ENCODE measurements at regions not wholly inside any gene's neighbourhood (a gene's known extent, or its start where the extent isn't known, plus 50 kb on each side); places are given as distances from the start of the nearest gene placed in this dataset.

- DNase-seq, result no peak
Observed at GRCh38 chr3:18657858-18658820, 233.0 kb upstream of the SATB1 start.

- DNase-seq, result no peak
Observed at GRCh38 chr3:18656866-18657265, 231.7 kb upstream of the SATB1 start.

GRCh38 chr3:18656410-18656809 is 231.3 kb upstream of the SATB1 start:
- no peak for DNase-seq

- no peak for DNase-seq
Observed at GRCh38 chr3:18655827-18656226, 230.7 kb upstream of the SATB1 start.

GRCh38 chr3:18652781-18653180 is 227.6 kb upstream of the SATB1 start:
- DNase-seq, result no peak

- no peak for DNase-seq
Observed at GRCh38 chr3:18650731-18651130, 225.6 kb upstream of the SATB1 start.

- DNase-seq, result no peak
Observed at GRCh38 chr3:18649666-18650363, 224.7 kb upstream of the SATB1 start.

GRCh38 chr3:18648868-18649462 is 223.8 kb upstream of the SATB1 start:
- DNase-seq, result no peak

GRCh38 chr3:18648159-18648558 is 223.0 kb upstream of the SATB1 start:
- no peak for DNase-seq

- DNase-seq, result no peak
Observed at GRCh38 chr3:18645619-18646018, 220.5 kb upstream of the SATB1 start.

- no peak for DNase-seq
Observed at GRCh38 chr3:18643281-18643680, 218.1 kb upstream of the SATB1 start.

GRCh38 chr3:18641916-18642315 is 216.8 kb upstream of the SATB1 start:
- DNase-seq, result no peak

- DNase-seq, result no peak
Observed at GRCh38 chr3:18635215-18635614, 210.1 kb upstream of the SATB1 start.

- no peak for DNase-seq
Observed at GRCh38 chr3:18634461-18634860, 209.3 kb upstream of the SATB1 start.

GRCh38 chr3:18633002-18633401 is 207.9 kb upstream of the SATB1 start:
- no peak for DNase-seq

- no peak for DNase-seq
Observed at GRCh38 chr3:18630295-18630694, 205.2 kb upstream of the SATB1 start.

GRCh38 chr3:18625085-18625484 is 199.9 kb upstream of the SATB1 start:
- DNase-seq, result no peak

GRCh38 chr3:18623220-18623619 is 198.1 kb upstream of the SATB1 start:
- no peak for DNase-seq

- no peak for DNase-seq
Observed at GRCh38 chr3:18618723-18619122, 193.6 kb upstream of the SATB1 start.

GRCh38 chr3:18611991-18612390 is 186.9 kb upstream of the SATB1 start:
- no peak for DNase-seq

GRCh38 chr3:18609187-18609586 is 184.0 kb upstream of the SATB1 start:
- DNase-seq, result no peak

- no peak for DNase-seq
Observed at GRCh38 chr3:18597919-18598318, 172.8 kb upstream of the SATB1 start.

- no peak for DNase-seq
Observed at GRCh38 chr3:18593231-18593630, 168.1 kb upstream of the SATB1 start.

GRCh38 chr3:18591120-18591519 is 166.0 kb upstream of the SATB1 start:
- DNase-seq, result no peak
